ENCODE measurements at regions not wholly inside any gene's neighbourhood (a gene's known extent, or its start where the extent isn't known, plus 50 kb on each side); places are given as distances from the start of the nearest gene placed in this dataset.

GRCh38 chr14:87304404-87304803 lies 688.6 kb downstream of the GALC start:
- no peak overlapping the region for H3K4me3 ChIP-seq (ENCODE audit: low read depth, low read length)
- no peak for TF ChIP-seq CTCF (IDR thresholded peaks at IDR 0.05; ENCODE audit: control insufficient read depth, extremely low read depth, insufficient read depth)
- no peak for DNase-seq (ENCODE audit: low read depth)

DNA sequence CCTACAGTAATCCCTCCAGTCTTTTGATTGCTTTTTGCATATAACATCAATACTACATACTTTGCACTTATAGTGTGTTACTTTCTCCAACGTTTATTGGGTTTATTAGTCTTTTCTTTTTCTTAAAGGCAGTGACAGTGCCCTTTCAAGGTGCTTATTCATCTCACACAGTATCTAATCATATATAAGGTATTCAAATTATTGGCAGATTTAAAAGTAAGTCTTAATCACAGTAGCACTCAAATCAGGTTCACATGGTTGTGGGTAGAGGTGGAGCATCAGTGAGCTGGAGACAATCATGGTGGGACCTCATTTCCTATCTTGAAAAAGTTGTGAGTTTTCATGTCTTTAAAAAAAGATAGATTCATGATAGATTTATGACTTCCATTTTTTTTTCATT lies 706.2 kb downstream of the GALC start:
- no peak overlapping the region for H3K4me3 ChIP-seq (ENCODE audit: low read depth, low read length)
- no peak for DNase-seq (ENCODE audit: low read depth)
- no peak for TF ChIP-seq CTCF (IDR thresholded peaks at IDR 0.05; ENCODE audit: control insufficient read depth, extremely low read depth, insufficient read depth)

- DNase-seq (ENCODE audit: low read depth) = no peak
Measured at GRCh38 chr14:87286191-87286590, 706.8 kb downstream of the GALC start.

GRCh38 chr14:87285506-87285905 lies 707.5 kb downstream of the GALC start:
- TF ChIP-seq CTCF (IDR thresholded peaks at IDR 0.05; ENCODE audit: control insufficient read depth, extremely low read depth, insufficient read depth) = no peak
- no peak overlapping the region for H3K4me3 ChIP-seq (ENCODE audit: low read depth, low read length)
- no peak for DNase-seq (ENCODE audit: low read depth)

More at GRCh38 chr14:87286191-87286590, 706.8 kb downstream of the GALC start:
- TF ChIP-seq CTCF (IDR thresholded peaks at IDR 0.05; ENCODE audit: control insufficient read depth, extremely low read depth, insufficient read depth) = no peak
- H3K4me3 ChIP-seq (ENCODE audit: low read depth, low read length) = no peak overlapping the region

GRCh38 chr14:87283547-87283946 lies 709.4 kb downstream of the GALC start:
- TF ChIP-seq CTCF (IDR thresholded peaks at IDR 0.05; ENCODE audit: control insufficient read depth, extremely low read depth, insufficient read depth) = no peak
- H3K4me3 ChIP-seq (ENCODE audit: low read depth, low read length) = no peak overlapping the region
- DNase-seq (ENCODE audit: low read depth) = no peak

DNA sequence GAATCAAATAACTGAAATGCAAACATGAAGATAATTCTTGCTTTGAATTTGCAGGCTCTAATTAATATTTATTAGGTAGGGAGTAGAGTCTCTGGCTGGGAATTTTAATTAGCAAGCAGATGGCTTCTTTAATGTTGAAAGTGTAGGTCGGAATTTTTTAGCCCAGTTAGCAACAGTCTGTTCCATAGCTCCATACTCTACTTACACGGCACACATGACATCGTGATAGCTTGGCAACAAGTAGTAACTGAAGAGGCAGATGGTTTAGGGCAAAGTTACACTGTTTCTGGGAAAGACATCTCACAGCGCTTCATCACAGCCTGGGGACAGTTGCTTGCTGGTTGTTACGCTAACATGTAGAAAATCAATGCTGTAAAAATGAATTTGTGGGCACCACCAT lies 710.7 kb downstream of the GALC start:
- TF ChIP-seq CTCF (IDR thresholded peaks at IDR 0.05; ENCODE audit: control insufficient read depth, extremely low read depth, insufficient read depth) = no peak
- no peak for DNase-seq (ENCODE audit: low read depth)
- no peak overlapping the region for H3K4me3 ChIP-seq (ENCODE audit: low read depth, low read length)

- H3K4me3 ChIP-seq (ENCODE audit: low read depth, low read length) = no peak overlapping the region
- TF ChIP-seq CTCF (IDR thresholded peaks at IDR 0.05; ENCODE audit: control insufficient read depth, extremely low read depth, insufficient read depth) = no peak
- DNase-seq (ENCODE audit: low read depth) = no peak
Measured at GRCh38 chr14:87278415-87278814, 714.6 kb downstream of the GALC start.
